ENCODE measurements at regions not wholly inside any gene's neighbourhood (a gene's known extent, or its start where the extent isn't known, plus 50 kb on each side); places are given as distances from the start of the nearest gene placed in this dataset.

GRCh38 chr10:78764846-78765430 is 303.8 kb upstream of the ZMIZ1 start:
- TF ChIP-seq CTCF (conservative IDR thresholded peaks at IDR 0.05): no peak
- TF ChIP-seq EZH2 (IDR thresholded peaks at IDR 0.05; ENCODE audit: low read depth): no peak

All from PC-9 (cell line).